GM12878 (cell line): ENCODE measurements at regions not wholly inside any gene's neighbourhood (a gene's known extent, or its start where the extent isn't known, plus 50 kb on each side); places are given as distances from the start of the nearest gene placed in this dataset.

Source experiments
- ATAC-seq: fragments of 200-7000 bp; cut with Tn5 transposase; 3 replicates; pipeline ENCODE4 v1.9.1; 2020; ENCODE audit warnings: mild to moderate bottlenecking, moderate library complexity
- BruUV-seq: library from RNA; stranded (reverse); fragments of 400-500 nt; replicated peaks from 2 replicates; lab custom pipeline; 2021; lab: Mats Ljungman, UMichigan
- CTCF ChIA-PET: fragments of 300-600 bp; sonication (Branson Sonifier 250); formaldehyde crosslinking; extraction: SDS; loops from one replicate; lab custom pipeline; 2021; ENCODE audit warnings: inconsistent platforms; lab: Yijun Ruan, JAX
- POLR2A ChIA-PET: fragments of 350-600 bp; formaldehyde crosslinking; extraction: SDS; loops from one replicate; lab custom pipeline; 2021; ENCODE audit warnings: inconsistent platforms; lab: Charles Lee
- RAD21 ChIA-PET: fragments of 300-600 bp; sonication (Branson Sonifier 250); formaldehyde crosslinking; loops from one replicate; lab custom pipeline; 2023; ENCODE audit warnings: antibody characterized with exemption; ENCODE audit not compliant: unreplicated experiment; lab: Charles Lee
- SMC1A ChIA-PET: fragments of 300-600 bp; sonication (Branson Sonifier 250); formaldehyde crosslinking; loops from one replicate; lab custom pipeline; 2023; ENCODE audit not compliant: unreplicated experiment, uncharacterized antibody; lab: Charles Lee
- DNase-seq: peaks from one replicate; pipeline ENCODE4 v3.0.0-alpha.2; 2011; ENCODE audit warnings: low read depth, low spot score
- FAIRE-seq: peaks from 3 replicates; lab custom pipeline; 2011; peaks lifted over from hg19 to GRCh38; lab: Jason Lieb, UNC
- H2AFZ ChIP-seq: 2 replicates; pipeline ENCODE4 v1.6.0; 2011; ENCODE audit warnings: low read depth, low read length, control low read depth; ENCODE audit not compliant: control insufficient read depth
- H3K27ac ChIP-seq: 2 replicates; pipeline ENCODE4 v1.5.1; 2011; ENCODE audit warnings: control low read depth; ENCODE audit not compliant: control insufficient read depth, insufficient read depth
- H3K27me3 ChIP-seq, 2 experiments: replicated peaks in 1 of 2; 2 replicates each; pipeline versions ENCODE4 v1.6.0 to v1.6.1; 2011; ENCODE audit warnings: low read length in 1 of 2; ENCODE audit not compliant: control insufficient read depth in 2 of 2, insufficient read depth in 2 of 2
- H3K36me3 ChIP-seq, 2 experiments: 2 replicates each; pipeline ENCODE4 v1.5.1; 2011; ENCODE audit warnings: low read length in 1 of 2; ENCODE audit not compliant: control insufficient read depth in 2 of 2, insufficient read depth in 2 of 2
- H3K4me1 ChIP-seq: 2 replicates; pipeline ENCODE4 v1.6.1; 2011; ENCODE audit warnings: mild to moderate bottlenecking, low read length, moderate library complexity, mixed read lengths; ENCODE audit not compliant: control insufficient read depth, insufficient read depth
- H3K4me2 ChIP-seq: 2 replicates; pipeline ENCODE4 v1.6.0; 2011; ENCODE audit warnings: control low read depth; ENCODE audit not compliant: control insufficient read depth, insufficient read depth
- H3K4me3 ChIP-seq: fragments of 200-600 bp; sonication (generic); 2 replicates; pipeline ENCODE4 v1.5.1; 2016
- H3K79me2 ChIP-seq: 2 replicates; pipeline ENCODE4 v1.6.0; 2011; ENCODE audit warnings: low read length; ENCODE audit not compliant: control insufficient read depth, insufficient read depth
- H3K9ac ChIP-seq: 2 replicates; pipeline ENCODE4 v1.8.0; 2011; ENCODE audit warnings: low read length, control low read depth, mixed read lengths; ENCODE audit not compliant: control insufficient read depth, insufficient read depth
- H3K9me3 ChIP-seq: replicated peaks from 3 replicates; pipeline ENCODE4 v1.5.1; 2011; ENCODE audit warnings: mild to moderate bottlenecking, low read length; ENCODE audit not compliant: control insufficient read depth, insufficient read depth
- H4K20me1 ChIP-seq: 2 replicates; pipeline ENCODE4 v1.6.0; 2011; ENCODE audit not compliant: control insufficient read depth, insufficient read depth
- CHD4 ChIP-seq: fragments of 200-600 bp; sonication (generic); IDR thresholded peaks from 2 replicates; pipeline ENCODE4 v1.6.1; 2016; ENCODE audit warnings: mild to moderate bottlenecking
- EGR1 ChIP-seq, 2 experiments: IDR thresholded peaks; 1 replicate in 1 of 2; 2 replicates in 1 of 2; pipeline ENCODE4 v1.6.1; 2011 to 2012; ENCODE audit warnings: low read depth in 2 of 2, low read length in 2 of 2, borderline replicate concordance in 1 of 2, mild to moderate bottlenecking in 1 of 2, moderate library complexity in 1 of 2
- EZH2 ChIP-seq: IDR thresholded peaks from 2 replicates; pipeline ENCODE4 v1.6.1; 2012; ENCODE audit warnings: low read depth, mild to moderate bottlenecking, control low read depth, inconsistent platforms, low read length, borderline replicate concordance; ENCODE audit not compliant: control insufficient read depth
- GATAD2B ChIP-seq: fragments of 450-650 bp; conservative IDR thresholded peaks from 2 replicates; pipeline ENCODE4 v1.6.1; 2017; ENCODE audit warnings: low read depth, mild to moderate bottlenecking, moderate library complexity
- JUND ChIP-seq: IDR thresholded peaks from 2 replicates; pipeline ENCODE4 v1.6.1; 2012; ENCODE audit warnings: low read depth, mild to moderate bottlenecking, low read length, improper control_type of control experiment, moderate library complexity
- NBN ChIP-seq: fragments of 450-650 bp; IDR thresholded peaks from 2 replicates; pipeline ENCODE4 v1.6.1; 2016
- RUNX3 ChIP-seq: IDR thresholded peaks from 2 replicates; pipeline ENCODE4 v1.6.1; 2012; ENCODE audit warnings: low read length, inconsistent platforms
- STAT3 ChIP-seq: IDR thresholded peaks from 2 replicates; pipeline ENCODE4 v1.6.1; 2011; ENCODE audit warnings: low read depth, low read length, improper control_type of control experiment
- WGBS: methylation state at CpG from one replicate; pipeline ENCODE4 v1.1.6; 2016; ENCODE audit warnings: low lambda C conversion rate; ENCODE audit not compliant: insufficient replicate concordance, insufficient coverage; ENCODE audit errors: missing lambda C conversion rate; 5-methylcytosine and 5-hydroxymethylcytosine counted together
- in situ Hi-C: fragments of 300-500 bp; cut with MboI; formaldehyde crosslinking; loops from 9 replicates; pipeline ENCODE4 v1.14.3; 2018; ENCODE audit warnings: mixed read lengths
- intact Hi-C: fragments of 100-400 bp; cut with micrococcal nuclease; formaldehyde crosslinking; loops from one replicate; pipeline ENCODE4 v1.14.2; 2022; ENCODE audit not compliant: unreplicated experiment
- TF ChIP-seq, protein P1 (sequence below): fragments of 450-650 bp; IDR thresholded peaks from 2 replicates; pipeline ENCODE4 v1.6.1; 2014; ENCODE audit warnings: mild to moderate bottlenecking
- TF ChIP-seq, protein P2 (sequence below): fragments of 450-650 bp; IDR thresholded peaks from 2 replicates; pipeline ENCODE4 v1.6.1; 2017; ENCODE audit warnings: low read depth, mild to moderate bottlenecking, moderate library complexity
- TF ChIP-seq, protein P3 (sequence below): fragments of 450-650 bp; IDR thresholded peaks from 2 replicates; pipeline ENCODE4 v1.6.1; 2017; ENCODE audit warnings: mild to moderate bottlenecking

DNA sequence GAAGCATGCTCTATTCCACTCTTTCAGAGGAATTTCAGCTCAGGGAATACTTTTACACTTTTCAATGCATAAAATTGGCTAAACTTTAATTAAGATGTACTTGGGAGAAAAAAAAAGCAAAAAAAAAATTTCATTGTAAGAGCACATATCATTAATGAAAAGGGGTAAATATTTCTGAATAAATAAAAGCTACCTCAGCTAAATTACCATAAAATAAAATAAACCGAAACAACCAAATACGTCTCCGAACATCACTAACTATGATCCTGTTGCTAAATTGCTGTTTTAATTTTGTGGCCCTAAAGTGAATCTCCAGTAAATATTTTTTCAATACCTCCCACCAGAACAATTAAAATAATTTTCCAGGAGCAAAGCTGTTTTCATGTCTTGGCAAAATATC, 203.7 kb upstream of the KCNJ16 start (continued):
- TF ChIP-seq, protein P1, sequence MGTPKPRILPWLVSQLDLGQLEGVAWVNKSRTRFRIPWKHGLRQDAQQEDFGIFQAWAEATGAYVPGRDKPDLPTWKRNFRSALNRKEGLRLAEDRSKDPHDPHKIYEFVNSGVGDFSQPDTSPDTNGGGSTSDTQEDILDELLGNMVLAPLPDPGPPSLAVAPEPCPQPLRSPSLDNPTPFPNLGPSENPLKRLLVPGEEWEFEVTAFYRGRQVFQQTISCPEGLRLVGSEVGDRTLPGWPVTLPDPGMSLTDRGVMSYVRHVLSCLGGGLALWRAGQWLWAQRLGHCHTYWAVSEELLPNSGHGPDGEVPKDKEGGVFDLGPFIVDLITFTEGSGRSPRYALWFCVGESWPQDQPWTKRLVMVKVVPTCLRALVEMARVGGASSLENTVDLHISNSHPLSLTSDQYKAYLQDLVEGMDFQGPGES, result no peak
- no peak for TF ChIP-seq CHD4

DNA sequence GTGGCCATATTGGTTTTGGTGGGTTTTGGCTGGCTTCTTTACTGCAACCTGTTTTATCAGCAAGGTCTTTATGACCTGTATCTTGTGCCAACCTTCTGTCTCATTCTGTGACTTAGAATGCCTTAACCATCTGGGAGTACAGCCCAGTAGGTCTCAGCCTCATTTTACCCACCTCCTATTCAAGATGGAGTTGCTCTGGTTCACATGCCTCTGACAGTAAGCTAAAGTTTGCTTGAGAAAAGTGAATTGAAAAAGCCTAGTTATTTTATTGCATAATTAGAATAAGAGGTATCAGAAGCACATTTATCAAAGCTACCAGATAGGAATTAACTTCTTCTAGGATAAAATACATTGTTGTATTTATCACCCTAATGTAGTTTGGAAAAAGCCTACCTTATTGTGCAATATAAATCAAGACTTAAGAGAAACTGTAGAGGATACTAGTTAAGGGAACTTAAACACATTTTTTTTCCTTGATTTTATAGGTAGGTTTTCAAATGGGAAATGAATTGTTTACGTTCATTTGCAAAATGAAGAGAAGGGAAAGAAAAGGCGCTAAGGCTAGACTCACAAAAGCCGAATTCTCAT, 202.3 kb upstream of the KCNJ16 start:
- in situ Hi-C loops, result no loop called here
- Histone ChIP-seq H3K4me1 (peaks cover 11% of the 10 kb centered on the region), H3K27ac (no peak overlapping the region), H3K4me3 (no peak overlapping the region), H3K4me2 (no peak overlapping the region), H3K9ac (no peak overlapping the region), H2AFZ (no peak overlapping the region), H3K9me3 (no peaks in the 10 kb centered on the region), H3K79me2 (no peaks in the 10 kb centered on the region), H3K27me3 (no peaks in the 10 kb centered on the region), H4K20me1 (no peaks in the 10 kb centered on the region), H3K36me3 (no peaks in the 10 kb centered on the region)
- ChIA-PET RAD21 (no interaction called here), CTCF (no interaction called here), SMC1A (no interaction called here), POLR2A (no interaction called here)
- 50% methylated on average over 3 of the region's 3 CpGs for WGBS
- intact Hi-C loops, result no loop called here
- no peak for TF ChIP-seq JUND
- TF ChIP-seq STAT3, result no peak
- no peak for TF ChIP-seq GATAD2B
- no peak for TF ChIP-seq EZH2
- TF ChIP-seq, protein P2, sequence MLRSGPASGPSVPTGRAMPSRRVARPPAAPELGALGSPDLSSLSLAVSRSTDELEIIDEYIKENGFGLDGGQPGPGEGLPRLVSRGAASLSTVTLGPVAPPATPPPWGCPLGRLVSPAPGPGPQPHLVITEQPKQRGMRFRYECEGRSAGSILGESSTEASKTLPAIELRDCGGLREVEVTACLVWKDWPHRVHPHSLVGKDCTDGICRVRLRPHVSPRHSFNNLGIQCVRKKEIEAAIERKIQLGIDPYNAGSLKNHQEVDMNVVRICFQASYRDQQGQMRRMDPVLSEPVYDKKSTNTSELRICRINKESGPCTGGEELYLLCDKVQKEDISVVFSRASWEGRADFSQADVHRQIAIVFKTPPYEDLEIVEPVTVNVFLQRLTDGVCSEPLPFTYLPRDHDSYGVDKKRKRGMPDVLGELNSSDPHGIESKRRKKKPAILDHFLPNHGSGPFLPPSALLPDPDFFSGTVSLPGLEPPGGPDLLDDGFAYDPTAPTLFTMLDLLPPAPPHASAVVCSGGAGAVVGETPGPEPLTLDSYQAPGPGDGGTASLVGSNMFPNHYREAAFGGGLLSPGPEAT, result no peak
- TF ChIP-seq, protein P3, sequence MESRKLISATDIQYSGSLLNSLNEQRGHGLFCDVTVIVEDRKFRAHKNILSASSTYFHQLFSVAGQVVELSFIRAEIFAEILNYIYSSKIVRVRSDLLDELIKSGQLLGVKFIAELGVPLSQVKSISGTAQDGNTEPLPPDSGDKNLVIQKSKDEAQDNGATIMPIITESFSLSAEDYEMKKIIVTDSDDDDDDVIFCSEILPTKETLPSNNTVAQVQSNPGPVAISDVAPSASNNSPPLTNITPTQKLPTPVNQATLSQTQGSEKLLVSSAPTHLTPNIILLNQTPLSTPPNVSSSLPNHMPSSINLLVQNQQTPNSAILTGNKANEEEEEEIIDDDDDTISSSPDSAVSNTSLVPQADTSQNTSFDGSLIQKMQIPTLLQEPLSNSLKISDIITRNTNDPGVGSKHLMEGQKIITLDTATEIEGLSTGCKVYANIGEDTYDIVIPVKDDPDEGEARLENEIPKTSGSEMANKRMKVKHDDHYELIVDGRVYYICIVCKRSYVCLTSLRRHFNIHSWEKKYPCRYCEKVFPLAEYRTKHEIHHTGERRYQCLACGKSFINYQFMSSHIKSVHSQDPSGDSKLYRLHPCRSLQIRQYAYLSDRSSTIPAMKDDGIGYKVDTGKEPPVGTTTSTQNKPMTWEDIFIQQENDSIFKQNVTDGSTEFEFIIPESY, result no peak
- no peak for TF ChIP-seq NBN
- TF ChIP-seq EGR1 (IDR thresholded peaks at IDR 0.05; ENCODE audit: borderline replicate concordance in 1 of 2, low read depth in 2 of 2, low read length in 2 of 2), result no peak
- TF ChIP-seq RUNX3, result no peak
- no peak for FAIRE-seq
- ATAC-seq, result no peak
- no TSS peak for BruUV-seq
- no peak for DNase-seq
